Activated CD4-positive, alpha-beta T cell treated with anti-CD3 and anti-CD28 coated beads, Interleukin-2, amount 50 U/mL, for 48 hours (primary cell): ENCODE measurements at regions not wholly inside any gene's neighbourhood (a gene's known extent, or its start where the extent isn't known, plus 50 kb on each side); places are given as distances from the start of the nearest gene placed in this dataset.

Source experiments
- DNase-seq, 2 experiments: peaks; one replicate each; pipeline ENCODE4 v3.0.0-alpha.2; 2020

GRCh38 chr5:163369776-163370385, 67.5 kb upstream of the CCNG1 start:
- no peak for DNase-seq

DNA sequence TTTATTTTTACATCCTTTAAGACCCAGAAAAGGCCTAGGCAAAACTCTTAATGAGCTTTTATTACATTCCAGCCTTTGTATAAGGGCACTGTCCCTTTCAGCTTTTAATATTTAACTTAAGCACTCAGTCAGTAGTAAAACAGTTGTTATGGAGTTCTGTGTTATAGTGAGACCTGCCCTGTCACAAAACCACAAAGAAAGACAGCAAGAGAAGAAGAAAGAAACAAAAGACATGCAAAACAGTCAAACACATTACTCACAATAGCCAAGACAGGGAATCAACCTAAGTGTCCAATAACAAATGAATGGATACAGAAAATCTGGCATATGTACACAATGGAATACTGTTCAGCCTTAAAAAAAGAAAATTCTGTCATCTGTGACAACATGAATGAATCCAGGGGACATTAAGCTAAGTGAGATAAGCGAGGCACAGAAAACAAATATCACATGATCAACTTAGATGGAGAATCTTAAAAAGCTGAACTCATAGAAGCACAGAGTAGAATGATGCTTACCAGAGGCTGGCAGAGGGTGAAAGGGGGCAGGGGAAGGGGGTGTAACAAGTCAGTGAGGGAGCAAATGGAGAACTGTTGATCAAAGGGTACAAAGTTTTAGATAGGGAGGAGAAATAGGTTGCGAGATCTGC, 63.8 kb upstream of the CCNG1 start:
- no peak for DNase-seq

DNA sequence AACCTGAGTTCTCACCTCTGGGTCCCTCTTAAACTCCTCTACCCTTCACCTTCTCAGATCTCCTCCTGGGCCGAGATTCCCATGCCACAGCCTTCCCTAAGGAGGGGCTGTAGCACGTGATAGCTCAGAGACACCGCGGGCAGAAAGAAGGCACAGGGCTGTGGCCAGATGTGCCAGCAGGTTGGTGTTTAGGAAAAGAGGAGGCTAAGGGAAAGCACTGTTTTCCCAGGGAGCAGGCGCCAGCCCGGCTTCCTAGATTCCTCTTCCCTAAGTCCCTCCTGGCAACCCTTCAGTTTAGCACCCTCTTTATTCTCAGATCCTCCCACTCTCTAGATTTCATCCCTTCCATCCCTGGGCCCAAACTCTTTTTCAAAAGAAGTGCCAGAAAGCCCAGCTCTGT, 59.4 kb upstream of the CCNG1 start:
- no peak for DNase-seq

DNA sequence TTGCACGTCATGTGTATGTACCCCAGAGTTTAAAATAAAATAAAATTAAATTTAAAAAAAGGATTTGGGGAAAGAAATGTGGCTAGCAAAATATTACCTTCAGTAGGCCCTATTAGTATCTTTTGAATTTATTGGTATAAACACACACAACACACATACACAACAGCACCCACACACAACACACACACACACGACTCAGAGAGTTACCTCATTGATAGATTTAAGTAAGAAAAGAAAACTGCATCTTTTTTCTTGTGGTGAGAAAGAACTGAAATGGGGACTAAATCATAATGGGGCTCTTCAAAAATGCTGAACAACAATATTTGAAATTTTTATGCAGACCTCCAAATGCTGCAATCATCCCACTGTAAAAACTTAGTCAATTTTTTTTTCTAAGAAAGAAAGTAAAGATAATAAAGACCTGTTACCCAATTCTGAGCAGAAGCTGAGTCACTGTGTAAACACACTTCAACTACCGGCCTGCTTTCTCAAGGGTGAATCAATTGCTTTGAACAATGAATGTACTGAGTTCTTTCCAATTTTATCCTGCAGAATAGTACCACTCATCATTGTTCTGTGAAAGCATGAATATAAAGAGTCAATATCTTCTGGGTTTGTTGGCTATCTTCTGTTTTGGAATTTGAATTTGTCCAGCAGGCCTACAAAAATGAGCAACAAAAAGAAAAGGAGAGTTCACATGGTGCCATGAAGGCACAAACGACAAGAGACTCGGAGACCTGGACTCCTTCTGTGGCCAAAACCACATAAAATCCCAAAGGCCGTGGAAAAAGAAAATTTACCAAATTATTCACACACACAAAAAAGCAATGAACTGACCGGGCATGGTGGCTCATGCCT, 57.9 kb upstream of the CCNG1 start:
- no peak for DNase-seq

DNA sequence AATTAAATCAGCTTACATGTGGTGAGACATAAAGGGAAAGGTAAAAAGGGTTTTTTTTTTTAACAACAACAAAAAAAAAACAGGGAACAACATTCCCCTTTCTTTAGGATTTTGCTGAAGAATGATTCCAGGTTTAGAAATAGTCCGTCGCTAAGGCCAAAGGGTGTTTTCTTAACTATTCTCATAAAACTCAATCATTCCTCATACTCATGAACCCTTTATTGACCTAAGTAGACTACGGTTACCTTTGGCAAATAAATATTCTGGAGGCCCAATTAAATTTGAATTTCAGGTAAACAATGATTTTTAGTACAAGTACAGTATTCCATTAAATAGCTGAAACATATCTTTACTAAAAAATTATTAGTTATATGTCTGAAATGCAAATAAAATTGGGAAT, 55.6 kb upstream of the CCNG1 start:
- no peak for DNase-seq

DNA sequence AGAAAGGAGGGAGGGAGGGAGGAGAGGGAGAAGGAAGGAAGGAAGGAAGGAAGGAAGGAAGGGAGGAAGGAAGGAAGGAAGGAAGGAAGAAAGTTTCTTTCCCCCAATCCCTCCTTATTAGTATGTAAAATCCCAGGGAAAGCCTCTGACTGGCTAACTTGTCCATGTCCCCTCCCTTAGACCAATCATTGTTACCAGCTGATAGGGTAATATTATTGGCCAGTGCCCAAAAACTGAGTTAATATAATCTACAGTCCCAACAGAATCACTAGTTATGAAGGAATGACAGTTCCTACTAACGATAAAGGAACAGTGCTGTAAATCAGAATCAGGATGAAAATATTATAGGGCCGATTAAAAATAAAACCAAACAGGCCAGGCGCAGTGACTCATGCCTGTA, 53.6 kb upstream of the CCNG1 start:
- no peak for DNase-seq

DNA sequence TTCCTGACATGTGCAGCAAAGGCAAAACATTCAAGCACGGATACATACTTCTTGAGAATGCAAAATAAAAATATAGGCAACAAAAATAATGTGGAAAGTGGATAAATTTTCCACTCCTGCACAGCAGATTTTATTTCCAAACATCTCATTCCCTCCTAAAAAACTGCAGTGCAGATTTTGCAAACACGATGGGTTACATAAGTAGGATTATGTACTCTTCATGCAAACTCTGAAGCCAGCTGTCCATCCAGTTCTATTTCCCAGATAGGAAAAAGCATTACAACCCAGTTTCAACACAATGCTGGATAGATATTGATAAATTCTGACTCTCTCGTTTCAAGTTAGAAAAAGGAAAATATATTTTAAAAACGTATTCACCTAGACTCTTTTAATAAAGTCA, 52.7 kb upstream of the CCNG1 start:
- no peak for DNase-seq

- no peak for DNase-seq
These were observed 52.1 kb upstream of the CCNG1 start for GRCh38 chr5:163385271-163385670.

- no peak for DNase-seq
These were observed 51.6 kb upstream of the CCNG1 start for GRCh38 chr5:163385824-163386223.

GRCh38 chr5:163386352-163386751, 51.0 kb upstream of the CCNG1 start:
- no peak for DNase-seq

DNA sequence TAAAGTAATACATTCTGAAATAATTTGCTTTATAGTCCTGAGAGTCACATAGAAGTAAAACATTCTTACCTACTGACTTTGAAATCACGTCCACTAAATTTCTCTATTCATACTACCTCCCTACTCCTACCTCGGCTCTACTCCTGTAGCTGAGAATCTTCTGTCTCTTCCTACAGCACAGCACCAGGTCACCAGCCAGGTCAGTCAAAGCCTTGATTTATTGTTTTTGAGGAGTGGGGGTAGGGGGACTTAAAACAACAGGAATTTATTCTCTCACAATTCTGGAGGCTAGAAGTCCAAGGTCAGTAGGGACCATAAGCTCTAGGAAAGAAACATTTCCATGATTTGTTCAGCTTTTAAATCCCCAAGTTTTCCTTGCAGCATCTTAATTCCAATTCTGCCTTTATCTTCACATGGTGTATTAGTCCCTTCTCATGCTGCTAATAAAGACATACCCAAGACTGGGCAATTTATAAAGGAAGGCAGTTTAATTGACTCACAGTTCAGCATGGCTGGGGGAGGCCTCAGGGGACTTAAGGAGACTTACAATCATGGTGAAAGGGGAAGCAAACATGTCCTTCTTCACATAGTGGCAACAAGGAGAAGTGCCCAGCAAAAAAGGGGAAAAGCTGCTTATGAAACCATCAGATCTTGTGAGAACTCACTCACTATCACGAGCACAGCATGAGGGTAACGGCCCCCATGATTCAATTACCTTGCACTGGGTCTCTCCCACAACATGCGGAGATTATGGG, 49.6 kb upstream of the CCNG1 start:
- DNase-seq = no peak
